ENCODE measurements at regions not wholly inside any gene's neighbourhood (a gene's known extent, or its start where the extent isn't known, plus 50 kb on each side); places are given as distances from the start of the nearest gene placed in this dataset.
"Not testable (repeated sequence)": the region's sequence is repeated elsewhere in the genome, so short reads cannot be mapped to it uniquely, and the experiment has no call there.

DNA sequence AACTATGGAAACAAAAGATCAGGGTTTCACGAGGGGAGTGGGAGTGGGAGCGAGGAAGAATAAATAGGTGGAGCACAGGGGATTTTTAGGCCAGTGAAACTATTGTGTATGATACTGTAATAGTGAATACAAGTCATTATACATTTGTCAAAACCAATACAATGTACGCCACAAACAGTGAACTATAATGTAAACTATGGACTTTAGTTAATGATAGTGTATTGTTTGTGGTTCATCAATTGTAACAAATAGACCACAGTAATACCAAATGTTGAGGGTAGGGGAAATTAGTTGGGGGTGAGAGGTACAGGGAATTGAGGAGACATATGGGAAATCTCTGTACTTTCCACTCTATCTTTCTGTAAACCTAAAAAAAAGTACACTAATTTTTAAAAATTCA, 218.4 kb downstream of the FRK start:
- H3K36me3 ChIP-seq (ENCODE audit: insufficient read depth, low read length) = no peaks in the 10 kb centered on the region
- H3K27ac ChIP-seq = no peak overlapping the region
- no peak for DNase-seq (ENCODE audit: low read depth, low spot score)

DNA sequence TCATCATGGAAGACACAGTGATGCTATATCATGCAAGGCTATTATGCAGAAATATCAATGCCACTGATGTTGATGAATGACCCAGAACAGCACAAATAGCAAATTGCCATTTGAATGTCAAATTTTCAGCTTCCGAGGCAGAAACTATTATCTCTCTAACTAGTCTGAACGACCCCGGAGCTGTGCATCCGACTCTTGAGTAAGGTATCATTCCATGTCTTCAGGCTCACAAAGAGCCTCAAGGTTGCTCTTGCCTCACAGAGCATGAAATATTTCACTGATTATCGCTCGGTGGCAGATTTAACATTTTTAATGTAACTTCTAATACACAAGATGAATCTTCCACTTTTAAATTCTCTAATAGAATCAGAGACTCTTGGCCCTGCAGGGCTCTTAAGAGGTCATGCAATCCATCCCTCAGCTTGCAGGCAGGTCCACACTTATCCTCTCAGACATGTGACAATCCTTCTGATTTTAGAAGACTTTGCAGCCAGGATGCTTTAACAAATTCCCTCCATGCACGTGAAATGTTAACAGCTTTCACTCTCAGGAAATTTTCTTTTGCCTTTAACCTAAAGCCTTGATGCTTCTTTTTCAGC, 221.0 kb downstream of the FRK start:
- no peaks in the 10 kb centered on the region for H3K36me3 ChIP-seq (ENCODE audit: insufficient read depth, low read length)
- no peak for DNase-seq (ENCODE audit: low read depth, low spot score)
- no peaks in the 10 kb centered on the region for H3K9me3 ChIP-seq (ENCODE audit: low read depth, low read length)
- H3K27ac ChIP-seq = no peak overlapping the region
- no peak overlapping the region for H3K4me3 ChIP-seq
- TF ChIP-seq EZH2 (IDR thresholded peaks at IDR 0.05) = no peak
- H3K9ac ChIP-seq (ENCODE audit: insufficient read length) = no peak overlapping the region

More for the DNA sequence above, 218.4 kb downstream of the FRK start:
- Histone ChIP-seq H3K4me3 (no peak overlapping the region), H3K9me3 (ENCODE audit: low read depth, low read length) (no peaks in the 10 kb centered on the region), H3K9ac (ENCODE audit: insufficient read length) (no peak overlapping the region)
- TF ChIP-seq FOXP2 (optimal IDR thresholded peaks at IDR 0.05; ENCODE audit: control extremely low read depth, extremely low read length, insufficient read depth) (no peak), POLR2AphosphoS5 (IDR thresholded peaks at IDR 0.05; ENCODE audit: borderline replicate concordance, low read depth, low read length) (no peak), EZH2 (IDR thresholded peaks at IDR 0.05) (no peak)

DNA sequence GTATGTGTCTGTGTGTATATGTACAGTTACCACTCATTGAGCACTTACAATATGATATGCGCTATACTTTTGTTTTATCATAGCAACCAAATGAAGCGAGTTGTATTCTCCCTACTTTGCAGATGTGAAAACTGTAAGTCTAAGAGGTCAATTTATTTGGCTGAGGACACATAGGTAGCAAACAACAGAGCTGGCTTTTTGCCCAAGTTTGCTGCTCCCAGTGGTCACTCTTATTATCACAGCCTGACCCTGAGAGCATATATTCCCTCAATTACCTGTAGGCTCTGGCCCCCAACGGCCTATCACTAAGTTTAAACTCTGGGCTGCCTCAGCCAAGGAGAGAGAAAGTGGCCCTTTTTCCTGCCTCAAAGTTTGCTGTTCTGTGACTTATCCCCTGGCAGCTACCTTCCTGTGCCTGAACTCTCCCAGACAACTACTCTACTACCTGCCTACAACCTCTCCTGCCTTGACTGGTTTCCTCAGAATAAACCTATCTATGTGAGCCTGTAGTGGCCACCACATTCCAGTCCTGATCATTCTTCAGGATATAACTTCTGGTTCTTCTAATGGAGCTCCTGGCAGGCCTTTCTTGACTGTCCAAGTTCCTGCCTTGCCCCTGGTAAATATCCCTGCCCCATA, 221.8 kb downstream of the FRK start:
- Histone ChIP-seq H3K27ac (no peak overlapping the region), H3K9ac (ENCODE audit: insufficient read length) (no peak overlapping the region), H3K9me3 (ENCODE audit: low read depth, low read length) (no peaks in the 10 kb centered on the region), H3K36me3 (ENCODE audit: insufficient read depth, low read length) (no peaks in the 10 kb centered on the region), H3K4me3 (no peak overlapping the region)
- no peak for DNase-seq (ENCODE audit: low read depth, low spot score)
- TF ChIP-seq EZH2 (IDR thresholded peaks at IDR 0.05) (no peak), POLR2AphosphoS5 (IDR thresholded peaks at IDR 0.05; ENCODE audit: borderline replicate concordance, low read depth, low read length) (no peak), FOXP2 (optimal IDR thresholded peaks at IDR 0.05; ENCODE audit: control extremely low read depth, extremely low read length, insufficient read depth) (no peak)

DNA sequence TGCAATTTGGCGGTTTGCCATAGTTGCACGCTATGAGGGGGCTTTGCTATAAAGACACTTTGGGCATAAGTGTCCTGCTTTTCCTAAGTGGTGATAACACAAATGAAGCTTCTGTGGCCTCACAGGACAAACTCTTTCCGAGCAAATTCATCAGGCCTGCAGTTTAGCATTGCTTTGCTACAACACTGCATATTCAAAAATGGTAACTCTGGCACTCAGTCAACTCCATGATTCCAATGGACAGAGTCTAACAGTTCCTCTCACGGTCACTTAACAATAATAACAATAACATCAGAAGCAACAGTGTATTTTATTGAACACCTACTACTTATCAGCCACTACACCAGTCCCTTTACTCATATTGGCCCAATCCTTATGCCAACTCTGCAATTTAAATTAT, 222.5 kb downstream of the FRK start:
- DNase-seq (ENCODE audit: low read depth, low spot score) = no peak

DNA sequence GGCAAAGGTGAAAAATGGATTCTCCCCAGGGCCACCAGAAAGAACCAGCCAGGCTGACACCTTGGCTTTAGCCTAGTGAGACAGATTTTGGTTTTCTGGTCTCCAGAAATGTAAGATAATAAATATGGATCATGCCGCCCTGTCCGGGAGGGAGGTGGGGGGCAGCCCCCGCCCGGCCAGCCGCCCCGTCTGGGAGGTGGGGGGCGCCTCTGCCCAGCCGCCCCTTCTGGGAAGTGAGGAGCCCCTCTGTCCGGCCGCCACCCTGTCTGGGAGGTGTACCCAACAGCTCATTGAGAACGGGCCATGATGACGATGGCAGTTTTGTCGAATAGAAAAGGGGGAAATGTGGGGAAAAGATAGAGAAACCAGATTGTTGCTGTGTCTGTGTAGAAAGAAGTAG, 224.3 kb downstream of the FRK start:
- DNase-seq (ENCODE audit: low read depth, low spot score); H3K9ac ChIP-seq (ENCODE audit: insufficient read length); H3K27ac ChIP-seq; H3K4me3 ChIP-seq; H3K36me3 ChIP-seq (ENCODE audit: insufficient read depth, low read length); H3K9me3 ChIP-seq (ENCODE audit: low read depth, low read length): not testable (repeated sequence)

More for the DNA sequence above, 222.5 kb downstream of the FRK start:
- Histone ChIP-seq H3K27ac (no peak overlapping the region), H3K4me3 (no peak overlapping the region), H3K9me3 (ENCODE audit: low read depth, low read length) (no peaks in the 10 kb centered on the region), H3K36me3 (ENCODE audit: insufficient read depth, low read length) (no peaks in the 10 kb centered on the region), H3K9ac (ENCODE audit: insufficient read length) (no peak overlapping the region)
- TF ChIP-seq EZH2 (IDR thresholded peaks at IDR 0.05) (no peak), FOXP2 (optimal IDR thresholded peaks at IDR 0.05; ENCODE audit: control extremely low read depth, extremely low read length, insufficient read depth) (no peak), POLR2AphosphoS5 (IDR thresholded peaks at IDR 0.05; ENCODE audit: borderline replicate concordance, low read depth, low read length) (no peak)

DNA sequence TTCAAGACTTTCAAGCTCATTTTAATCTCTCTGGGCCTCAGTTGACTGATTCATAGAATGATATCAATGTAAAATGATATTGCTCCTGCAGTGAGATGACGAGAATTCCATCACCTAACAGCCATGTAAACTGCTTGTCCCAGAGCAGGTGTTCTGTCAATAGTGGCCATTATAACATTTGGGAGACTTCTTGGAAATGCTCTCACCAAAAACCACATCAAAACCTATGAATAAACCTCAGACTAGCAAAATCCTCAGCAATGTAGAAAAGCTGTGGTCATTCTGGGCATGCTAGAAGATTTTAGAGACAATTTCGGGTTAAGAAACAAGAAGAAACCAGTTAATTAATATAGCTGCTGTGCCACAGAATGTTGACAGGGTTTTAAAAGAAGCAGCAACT, 225.4 kb downstream of the FRK start:
- no peak for DNase-seq (ENCODE audit: low read depth, low spot score)
- H3K36me3 ChIP-seq (ENCODE audit: insufficient read depth, low read length) = no peaks in the 10 kb centered on the region
- H3K4me3 ChIP-seq = no peak overlapping the region
- H3K27ac ChIP-seq = no peak overlapping the region
- no peak overlapping the region for H3K9ac ChIP-seq (ENCODE audit: insufficient read length)
- no peaks in the 10 kb centered on the region for H3K9me3 ChIP-seq (ENCODE audit: low read depth, low read length)
- TF ChIP-seq EZH2 (IDR thresholded peaks at IDR 0.05) (no peak), POLR2AphosphoS5 (IDR thresholded peaks at IDR 0.05; ENCODE audit: borderline replicate concordance, low read depth, low read length) (no peak), FOXP2 (optimal IDR thresholded peaks at IDR 0.05; ENCODE audit: control extremely low read depth, extremely low read length, insufficient read depth) (no peak)

DNA sequence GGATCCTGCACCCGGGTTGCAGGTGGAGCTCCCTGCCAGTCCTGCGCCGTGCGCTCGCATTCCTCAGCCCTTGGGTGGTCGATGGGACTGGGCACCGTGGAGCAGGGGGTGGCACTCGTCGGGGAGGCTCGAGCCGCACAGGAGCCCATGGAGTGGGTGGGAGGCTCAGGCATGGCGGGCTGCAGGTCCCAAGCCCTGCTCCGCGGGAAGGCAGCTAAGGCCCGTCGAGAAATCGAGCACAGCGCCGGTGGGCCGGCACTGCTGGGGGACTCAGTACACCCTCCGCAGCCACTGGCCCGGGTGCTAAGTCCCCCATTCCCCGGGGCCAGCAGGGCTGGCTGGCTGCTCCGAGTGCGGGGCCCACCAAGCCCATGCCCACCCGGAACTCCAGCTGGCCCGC, 226.1 kb downstream of the FRK start:
- not testable (repeated sequence) for H3K9me3 ChIP-seq (ENCODE audit: low read depth, low read length); H3K9ac ChIP-seq (ENCODE audit: insufficient read length); H3K36me3 ChIP-seq (ENCODE audit: insufficient read depth, low read length); H3K4me3 ChIP-seq; H3K27ac ChIP-seq; DNase-seq (ENCODE audit: low read depth, low spot score)

DNA sequence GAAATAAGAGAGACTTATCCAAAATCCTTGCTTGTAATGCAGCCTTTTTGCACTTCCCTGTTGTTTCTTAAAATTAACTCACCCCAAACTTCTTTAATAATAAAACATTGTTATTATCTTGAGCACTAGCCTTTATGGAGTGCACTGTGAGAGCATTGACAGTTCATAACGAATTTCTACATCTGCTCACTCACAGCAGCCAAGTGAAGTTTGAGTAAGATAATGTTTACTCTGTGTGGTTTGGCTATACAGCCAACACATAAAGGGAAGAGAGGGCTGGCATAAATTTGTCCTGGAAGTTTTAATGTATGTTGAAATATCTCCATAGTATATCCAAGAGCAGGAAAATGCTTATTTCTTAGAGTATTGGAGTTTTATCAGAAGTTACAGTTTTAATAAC, 227.9 kb downstream of the FRK start:
- DNase-seq (ENCODE audit: low read depth, low spot score) = no peak
- Histone ChIP-seq H3K9me3 (ENCODE audit: low read depth, low read length) (no peaks in the 10 kb centered on the region), H3K27ac (no peak overlapping the region), H3K9ac (ENCODE audit: insufficient read length) (no peak overlapping the region), H3K4me3 (no peak overlapping the region), H3K36me3 (ENCODE audit: insufficient read depth, low read length) (no peaks in the 10 kb centered on the region)
- TF ChIP-seq FOXP2 (optimal IDR thresholded peaks at IDR 0.05; ENCODE audit: control extremely low read depth, extremely low read length, insufficient read depth) = no peak
- TF ChIP-seq EZH2 (IDR thresholded peaks at IDR 0.05) = no peak
- TF ChIP-seq POLR2AphosphoS5 (IDR thresholded peaks at IDR 0.05; ENCODE audit: borderline replicate concordance, low read depth, low read length) = no peak

DNA sequence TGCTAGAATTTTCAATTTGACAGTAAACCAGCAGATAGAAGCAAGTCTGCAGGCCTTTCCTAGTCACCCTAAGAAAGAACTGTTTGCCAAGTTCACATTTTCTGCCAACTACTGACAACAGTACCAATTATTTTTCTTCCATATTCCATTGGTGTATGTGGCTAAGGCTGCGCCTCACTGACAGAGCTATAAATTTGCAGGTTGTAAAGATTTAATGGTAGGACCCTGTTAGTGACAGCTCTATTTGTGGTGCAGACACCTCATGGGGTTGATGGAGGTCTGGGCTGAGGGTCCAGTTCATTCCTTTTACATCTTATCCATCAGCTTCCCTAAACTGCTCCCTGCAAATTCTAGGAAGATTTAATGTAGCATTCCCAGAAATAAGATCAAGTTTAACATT, 228.5 kb downstream of the FRK start:
- H3K9me3 ChIP-seq (ENCODE audit: low read depth, low read length) = no peaks in the 10 kb centered on the region
- H3K4me3 ChIP-seq = no peak overlapping the region
- no peak overlapping the region for H3K27ac ChIP-seq
- TF ChIP-seq FOXP2 (optimal IDR thresholded peaks at IDR 0.05; ENCODE audit: control extremely low read depth, extremely low read length, insufficient read depth) = no peak
- TF ChIP-seq EZH2 (IDR thresholded peaks at IDR 0.05) = no peak
- TF ChIP-seq POLR2AphosphoS5 (IDR thresholded peaks at IDR 0.05; ENCODE audit: borderline replicate concordance, low read depth, low read length) = no peak
- H3K36me3 ChIP-seq (ENCODE audit: insufficient read depth, low read length) = no peaks in the 10 kb centered on the region
- no peak for DNase-seq (ENCODE audit: low read depth, low spot score)
- no peak overlapping the region for H3K9ac ChIP-seq (ENCODE audit: insufficient read length)

Data from SK-N-MC (cell line).